Hypothalamus (tissue), 51 donors: ENCODE measurements at regions not wholly inside any gene's neighbourhood (a gene's known extent, or its start where the extent isn't known, plus 50 kb on each side); places are given as distances from the start of the nearest gene placed in this dataset.
"Not testable (repeated sequence)": the region's sequence is repeated elsewhere in the genome, so short reads cannot be mapped to it uniquely, and the experiment has no call there.

Source experiments
- DNase-seq, 51 donors: peaks; one replicate each; lab custom pipeline; 2025; lab: John Stamatoyannopoulos, UW

DNA sequence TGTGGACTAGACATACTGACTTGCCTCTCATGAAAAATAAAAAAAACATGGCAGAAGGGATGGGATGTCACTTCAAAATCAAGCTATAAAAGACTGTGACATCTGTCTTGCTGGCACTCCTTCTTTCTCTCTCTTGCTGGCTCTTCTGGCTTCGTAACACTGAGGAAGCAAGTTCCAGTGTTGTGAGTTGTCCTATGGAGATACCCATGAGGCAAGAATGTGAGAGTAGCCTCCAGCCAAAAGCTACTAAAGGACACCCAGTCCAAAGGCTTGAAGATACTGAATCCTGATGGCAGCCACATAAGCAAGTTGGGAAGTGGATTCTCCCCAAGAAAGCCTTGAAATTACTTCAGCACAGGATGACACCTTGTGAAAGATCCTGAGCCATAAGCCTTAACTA is 376.1 kb upstream of the TMEFF2 start:
- DNase-seq: no peak

DNA sequence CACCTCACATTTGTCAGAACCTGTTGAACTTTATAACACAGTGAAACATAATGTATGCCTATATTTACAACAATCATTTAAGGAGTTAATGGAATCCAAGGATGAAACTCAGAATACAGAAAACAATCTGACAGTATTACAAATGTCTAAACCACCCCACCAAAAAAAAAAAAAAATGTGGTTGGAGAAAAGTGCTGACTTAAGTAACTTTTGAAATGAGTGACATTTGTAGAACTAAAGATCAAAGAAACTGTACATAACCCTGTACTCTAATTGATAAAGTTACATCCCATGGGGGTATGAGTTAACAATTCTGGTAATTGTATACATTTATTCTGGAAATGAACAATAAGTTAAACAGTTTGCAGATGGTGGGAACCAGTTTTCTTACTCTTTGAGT is 372.1 kb upstream of the TMEFF2 start:
- no peak for DNase-seq

GRCh38 chr2:192560326-192560725 is 365.6 kb upstream of the TMEFF2 start:
- no peak for DNase-seq

DNA sequence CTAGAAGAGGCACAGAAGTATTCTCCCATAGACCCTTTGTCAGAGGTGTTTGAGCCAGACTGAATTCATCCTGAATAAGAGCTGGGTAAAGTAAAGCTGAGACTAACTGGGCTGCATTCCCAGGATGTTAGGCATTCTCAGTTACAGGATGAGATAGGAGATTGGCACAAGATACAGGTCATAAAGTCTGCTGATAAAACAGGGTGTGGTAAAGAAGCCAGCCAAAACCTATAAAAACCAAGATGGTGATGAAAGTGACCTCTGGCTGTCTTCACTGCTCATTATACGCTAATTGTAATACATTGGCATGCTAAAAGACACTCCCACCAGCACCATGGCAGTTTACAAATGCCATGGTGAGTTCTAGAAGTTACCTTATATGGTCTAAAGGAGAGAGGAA is 364.9 kb upstream of the TMEFF2 start:
- DNase-seq: no peak

GRCh38 chr2:192558637-192559036 is 363.9 kb upstream of the TMEFF2 start:
- no peak for DNase-seq

DNA sequence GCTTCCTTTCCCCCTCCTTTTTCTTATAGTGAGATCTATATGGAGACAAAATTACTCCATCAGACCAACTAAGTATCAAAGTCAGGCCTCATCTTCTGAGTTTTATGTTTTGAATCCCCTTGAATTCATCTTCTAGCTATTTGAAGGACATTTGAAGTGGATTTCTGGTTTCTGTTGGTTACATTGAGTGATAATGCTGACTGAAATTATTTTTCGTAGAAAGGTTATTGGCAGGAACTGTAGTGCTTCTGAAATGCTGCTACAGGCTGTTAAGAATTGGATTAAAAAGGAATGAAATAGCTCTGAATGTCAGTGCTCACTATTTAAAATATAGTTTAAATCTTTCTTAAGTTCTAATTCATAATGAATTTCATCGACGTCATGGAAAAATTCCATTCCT is 361.0 kb upstream of the TMEFF2 start:
- no peak for DNase-seq

DNA sequence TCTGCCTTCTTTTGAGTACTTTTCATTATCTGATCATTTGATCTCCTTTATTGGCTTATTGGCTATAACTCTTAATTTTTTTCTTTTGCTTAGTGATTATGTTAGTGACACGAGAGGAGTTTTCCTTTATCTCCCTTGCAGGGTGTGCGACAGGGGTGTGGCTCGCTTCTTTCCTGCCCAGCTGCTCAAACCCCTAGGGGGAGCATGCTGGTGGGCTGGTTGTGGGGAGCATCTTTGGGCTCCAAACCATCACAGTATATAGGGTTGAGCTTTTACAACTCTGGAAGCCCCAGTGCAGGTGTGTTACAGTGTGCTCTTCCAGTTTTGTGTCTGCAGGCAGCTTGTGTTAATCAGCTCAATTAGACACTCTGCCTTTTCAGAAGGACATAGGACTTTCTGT is 357.0 kb upstream of the TMEFF2 start:
- DNase-seq: no peak

GRCh38 chr2:192546565-192546964 is 351.8 kb upstream of the TMEFF2 start:
- DNase-seq: no peak

DNA sequence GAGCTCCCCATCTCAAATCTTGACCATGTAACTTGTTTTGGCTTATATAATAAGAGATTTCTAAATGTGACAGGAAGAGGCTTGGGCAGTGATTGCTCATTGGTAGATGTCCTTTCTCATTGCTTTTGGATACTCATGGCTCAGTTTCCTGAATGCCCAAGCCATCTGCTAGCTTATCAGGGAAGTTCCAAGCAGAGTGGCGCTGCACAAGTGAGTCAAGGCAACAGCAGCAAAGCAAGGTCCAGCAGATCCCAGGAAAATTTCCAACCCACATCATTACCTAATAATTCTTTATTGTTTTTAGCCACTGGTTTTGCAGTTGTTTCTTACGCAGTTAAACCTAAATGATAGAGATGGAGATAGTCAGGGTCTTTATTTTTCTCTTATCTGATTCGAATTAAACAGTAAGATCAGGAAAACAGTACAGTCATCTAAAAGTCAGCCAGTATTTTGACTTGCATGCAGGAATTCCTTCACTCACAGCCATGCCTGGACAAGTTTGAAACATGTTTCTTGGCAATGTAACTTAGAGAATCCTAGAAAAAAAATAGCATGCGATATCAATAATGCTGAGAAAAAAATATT is 349.7 kb upstream of the TMEFF2 start:
- DNase-seq: no peak

DNA sequence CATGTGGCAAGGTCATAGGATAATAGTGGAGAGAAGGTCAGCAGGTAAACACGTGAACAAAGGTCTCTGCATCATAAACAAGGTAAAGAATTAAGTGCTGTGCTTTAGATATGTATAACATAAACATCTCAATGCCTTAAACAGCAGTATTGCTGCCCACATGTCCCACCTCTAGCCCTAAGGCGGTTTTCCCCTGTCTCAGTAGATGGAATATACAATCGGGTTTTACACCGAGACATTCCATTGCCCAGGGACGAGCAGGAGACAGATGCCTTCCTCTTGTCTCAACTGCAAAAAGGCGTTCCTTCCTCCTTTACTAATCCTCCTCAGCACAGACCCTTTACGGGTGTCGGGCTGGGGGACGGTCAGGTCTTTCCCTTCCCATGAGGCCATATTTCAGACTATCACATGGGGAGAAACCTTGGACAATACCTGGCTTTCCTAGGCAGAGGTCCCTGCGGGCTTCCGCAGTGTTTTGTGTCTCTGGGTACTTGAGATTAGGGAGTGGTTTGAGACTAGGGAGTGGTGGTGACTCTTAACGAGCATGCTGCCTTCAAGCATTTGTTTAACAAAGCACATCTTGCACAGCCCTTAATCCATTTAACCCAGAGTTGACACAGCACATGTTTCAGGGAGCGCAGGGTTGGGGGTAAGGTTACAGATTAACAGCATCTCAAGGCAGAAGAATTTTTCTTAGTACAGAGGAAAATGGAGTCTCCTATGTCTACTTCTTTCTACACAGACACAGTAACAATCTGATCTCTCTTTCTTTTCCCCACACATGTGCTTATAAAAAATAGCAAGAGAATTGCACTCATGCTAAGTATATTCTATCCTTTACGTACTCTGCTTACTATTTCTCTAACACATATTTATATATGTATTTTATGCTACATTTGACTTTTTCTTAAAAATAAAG is 347.7 kb upstream of the TMEFF2 start:
- not testable (repeated sequence) for DNase-seq

DNA sequence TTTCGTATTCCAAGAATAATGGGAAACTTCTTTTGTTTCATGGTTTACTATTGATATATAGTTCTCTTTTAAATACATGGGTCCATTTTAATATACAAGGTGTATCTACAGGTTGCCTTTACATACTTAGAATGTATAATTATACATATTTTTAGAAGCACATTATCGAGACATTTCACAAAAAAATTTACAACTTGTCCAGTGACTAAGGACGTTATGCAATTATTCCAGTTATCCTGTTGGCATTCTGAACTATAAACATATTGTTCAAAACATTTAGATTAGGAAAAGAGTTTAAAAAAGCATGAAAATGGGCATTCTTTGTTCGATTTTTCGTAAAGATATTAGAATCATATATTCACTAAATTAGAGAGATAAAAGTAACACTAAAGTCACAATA is 344.6 kb upstream of the TMEFF2 start:
- DNase-seq: no peak

DNA sequence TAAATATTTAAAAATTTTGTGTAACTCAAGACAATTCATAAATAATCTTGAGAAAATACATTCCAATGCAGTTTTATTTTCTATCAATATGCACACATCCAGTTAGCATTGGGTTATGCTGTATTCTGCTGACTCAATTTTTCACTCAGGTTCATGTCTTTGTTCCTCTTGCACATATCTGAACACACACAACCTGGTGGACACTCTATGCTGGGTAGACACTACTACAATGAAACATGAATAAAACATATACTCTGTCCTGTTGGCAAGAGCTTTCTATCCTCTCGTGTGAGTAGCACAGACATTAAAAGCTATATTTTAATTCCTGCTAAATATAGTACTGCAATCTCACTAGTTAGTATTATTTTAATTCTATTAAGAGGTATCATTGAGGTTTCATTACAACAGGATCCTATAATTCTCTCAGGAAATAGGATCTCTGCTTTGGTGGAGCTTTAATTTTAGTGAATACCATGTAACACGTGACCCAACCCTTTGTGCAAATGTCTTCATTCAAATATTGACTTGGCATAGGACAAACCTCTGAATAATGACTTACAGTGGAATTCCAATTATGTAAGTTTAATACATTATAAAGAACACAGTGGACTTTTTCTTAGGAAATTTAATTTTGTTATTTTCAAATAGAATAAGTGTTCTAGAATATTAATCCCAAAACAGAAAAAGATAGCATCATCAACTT is 342.3 kb upstream of the TMEFF2 start:
- DNase-seq: no peak

DNA sequence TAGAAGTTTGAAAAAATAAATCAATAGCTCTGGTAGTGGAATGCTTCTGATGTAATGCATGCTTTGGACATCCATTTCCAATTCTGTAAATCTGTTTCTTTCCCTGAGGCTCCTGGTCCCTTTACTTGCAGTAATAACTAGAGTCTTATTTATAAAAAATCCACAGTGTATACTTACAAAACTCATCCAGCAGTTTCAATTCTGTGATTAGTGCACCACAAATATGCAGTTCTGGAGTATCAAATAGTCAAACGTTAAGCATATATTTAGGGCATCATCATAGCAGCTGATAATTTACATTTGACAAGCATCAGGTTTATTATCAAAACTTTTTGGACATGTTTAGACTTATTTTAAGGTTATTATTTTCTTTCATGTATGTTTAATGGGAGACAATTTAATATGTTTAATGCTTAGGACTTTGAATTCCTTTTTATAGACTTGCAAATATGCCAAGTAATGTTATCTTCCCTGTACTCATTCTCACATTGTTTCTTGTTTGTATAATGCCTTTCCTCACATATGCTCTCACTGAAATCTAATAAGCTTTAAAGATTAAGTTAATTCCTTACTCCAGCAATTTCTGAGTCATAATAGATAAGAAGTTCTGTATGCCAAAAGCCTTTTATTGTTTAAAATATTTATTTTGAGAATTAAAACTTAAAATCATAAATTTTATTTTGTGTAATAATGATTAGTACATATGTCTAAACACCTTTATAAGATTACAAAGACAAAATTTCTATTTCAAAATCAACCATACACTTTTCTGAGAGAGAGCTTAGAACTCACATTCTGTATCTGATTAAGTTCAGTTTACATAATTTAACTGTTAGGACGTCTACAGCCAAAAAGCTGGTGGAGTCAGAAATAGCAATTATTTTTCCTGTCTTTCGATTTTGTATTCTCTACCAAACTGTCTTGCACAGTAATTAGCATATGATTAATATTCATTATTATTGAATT is 341.5 kb upstream of the TMEFF2 start:
- no peak for DNase-seq

GRCh38 chr2:192534072-192534471 is 339.3 kb upstream of the TMEFF2 start:
- no peak for DNase-seq

- DNase-seq: not testable (repeated sequence)
Observed at GRCh38 chr2:192524642-192525251, 330.0 kb upstream of the TMEFF2 start.

DNA sequence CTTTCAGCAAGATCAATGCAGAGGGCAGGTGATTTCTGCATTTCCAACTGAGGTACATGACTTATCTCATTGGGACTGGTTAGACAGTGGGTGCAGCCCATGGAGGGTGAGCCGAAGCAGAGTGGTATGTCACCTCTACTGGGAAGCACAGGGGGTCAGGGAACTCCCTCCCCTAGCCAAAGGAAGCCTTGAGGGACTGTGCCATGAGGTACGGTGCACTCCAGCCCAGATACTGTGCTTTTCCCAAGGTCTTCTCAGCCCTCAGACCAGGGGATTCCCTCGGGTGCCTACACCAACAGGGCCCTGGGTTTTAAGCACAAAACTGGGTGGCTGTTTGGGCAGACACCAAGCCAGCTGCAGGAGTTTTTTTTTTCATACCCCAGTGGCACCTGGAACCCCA is 329.5 kb upstream of the TMEFF2 start:
- DNase-seq: not testable (repeated sequence)

GRCh38 chr2:192515937-192516336 is 321.2 kb upstream of the TMEFF2 start:
- no peak for DNase-seq

GRCh38 chr2:192513575-192513974 is 318.8 kb upstream of the TMEFF2 start:
- DNase-seq: no peak

- DNase-seq: not testable (repeated sequence)
Observed at GRCh38 chr2:192507836-192508450, 313.2 kb upstream of the TMEFF2 start.
